ENCODE measurements at regions not wholly inside any gene's neighbourhood (a gene's known extent, or its start where the extent isn't known, plus 50 kb on each side); places are given as distances from the start of the nearest gene placed in this dataset.

DNA sequence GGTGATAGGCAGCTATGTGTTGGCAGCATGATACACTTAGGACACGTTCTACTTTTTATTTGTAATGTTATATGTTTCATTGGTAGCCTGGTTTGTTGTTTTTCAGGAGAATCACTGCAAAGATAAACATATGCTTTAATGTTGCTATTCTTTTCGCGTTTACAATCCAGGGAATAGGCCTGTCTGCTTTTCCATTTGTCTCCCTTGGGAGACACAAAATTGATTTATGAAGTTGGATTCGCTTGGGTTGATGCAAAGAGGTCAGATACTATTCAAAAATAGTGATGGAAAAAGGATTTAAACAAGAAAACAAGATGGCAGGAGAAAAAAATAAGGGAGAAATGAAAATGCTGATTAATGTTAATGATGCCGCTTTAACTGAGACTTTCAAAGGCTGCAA lies 179.5 kb upstream of the SOX4 start:
- no peak for TF ChIP-seq ZFX (IDR thresholded peaks at IDR 0.05)
- TF ChIP-seq, protein P1, sequence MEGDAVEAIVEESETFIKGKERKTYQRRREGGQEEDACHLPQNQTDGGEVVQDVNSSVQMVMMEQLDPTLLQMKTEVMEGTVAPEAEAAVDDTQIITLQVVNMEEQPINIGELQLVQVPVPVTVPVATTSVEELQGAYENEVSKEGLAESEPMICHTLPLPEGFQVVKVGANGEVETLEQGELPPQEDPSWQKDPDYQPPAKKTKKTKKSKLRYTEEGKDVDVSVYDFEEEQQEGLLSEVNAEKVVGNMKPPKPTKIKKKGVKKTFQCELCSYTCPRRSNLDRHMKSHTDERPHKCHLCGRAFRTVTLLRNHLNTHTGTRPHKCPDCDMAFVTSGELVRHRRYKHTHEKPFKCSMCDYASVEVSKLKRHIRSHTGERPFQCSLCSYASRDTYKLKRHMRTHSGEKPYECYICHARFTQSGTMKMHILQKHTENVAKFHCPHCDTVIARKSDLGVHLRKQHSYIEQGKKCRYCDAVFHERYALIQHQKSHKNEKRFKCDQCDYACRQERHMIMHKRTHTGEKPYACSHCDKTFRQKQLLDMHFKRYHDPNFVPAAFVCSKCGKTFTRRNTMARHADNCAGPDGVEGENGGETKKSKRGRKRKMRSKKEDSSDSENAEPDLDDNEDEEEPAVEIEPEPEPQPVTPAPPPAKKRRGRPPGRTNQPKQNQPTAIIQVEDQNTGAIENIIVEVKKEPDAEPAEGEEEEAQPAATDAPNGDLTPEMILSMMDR (conservative IDR thresholded peaks at IDR 0.05) = no peak
